ENCODE measurements at regions not wholly inside any gene's neighbourhood (a gene's known extent, or its start where the extent isn't known, plus 50 kb on each side); places are given as distances from the start of the nearest gene placed in this dataset.

GRCh38 chr2:51998890-51999289, 967.0 kb upstream of the NRXN1 start:
- TF ChIP-seq POLR2AphosphoS5 (IDR thresholded peaks at IDR 0.05) (no peak), POLR2A (IDR thresholded peaks at IDR 0.05) (no peak)

Data from sigmoid colon (tissue), 4 donors.